Activated gamma-delta T cell treated with anti-CD3 and anti-CD28 coated beads, Interleukin-2, amount 50 U/mL, for 16 hours (primary cell): ENCODE measurements at regions not wholly inside any gene's neighbourhood (a gene's known extent, or its start where the extent isn't known, plus 50 kb on each side); places are given as distances from the start of the nearest gene placed in this dataset.

Source experiments
- DNase-seq: peaks from one replicate; pipeline ENCODE4 v3.0.0-alpha.2; 2020; ENCODE audit warnings: low read depth

DNA sequence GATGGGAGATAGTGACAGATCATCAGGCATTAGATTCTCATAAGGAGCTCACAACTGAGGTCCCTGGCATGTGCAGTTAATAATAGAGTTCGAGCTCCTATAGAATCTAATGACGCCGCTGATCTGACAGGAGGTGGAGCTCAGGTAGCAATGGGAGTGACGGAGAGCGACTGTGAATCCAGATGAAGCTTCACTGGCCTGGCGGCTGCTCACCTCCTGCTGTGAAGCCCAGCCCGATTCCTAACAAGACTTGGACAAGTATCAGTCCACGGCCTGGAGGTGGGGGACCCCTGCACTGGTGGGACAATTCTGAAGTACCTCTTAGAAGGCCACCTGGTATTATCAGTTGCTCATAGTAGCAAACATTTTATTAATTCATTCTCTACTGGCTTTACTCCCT is 377.9 kb upstream of the ITGA1 start:
- no peak for DNase-seq

DNA sequence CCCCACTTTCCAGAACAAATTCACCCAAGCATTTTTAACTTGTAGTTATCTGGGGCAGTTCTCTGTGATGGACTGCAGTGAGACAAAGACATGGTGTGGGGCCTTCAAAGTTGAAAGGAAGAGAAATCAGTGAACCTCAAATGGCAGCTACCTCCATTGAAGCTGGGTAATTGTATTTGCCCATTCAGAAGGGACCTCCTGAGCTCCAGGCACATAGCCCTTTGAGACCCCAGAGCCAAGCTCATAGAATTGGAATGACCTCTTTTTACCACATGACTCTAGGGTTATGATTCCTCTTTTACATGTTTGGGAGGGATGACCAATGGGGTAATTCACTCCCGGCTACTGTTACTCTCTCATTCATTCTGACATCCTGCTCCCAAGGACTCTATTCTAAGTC is 368.4 kb upstream of the ITGA1 start:
- no peak for DNase-seq

DNA sequence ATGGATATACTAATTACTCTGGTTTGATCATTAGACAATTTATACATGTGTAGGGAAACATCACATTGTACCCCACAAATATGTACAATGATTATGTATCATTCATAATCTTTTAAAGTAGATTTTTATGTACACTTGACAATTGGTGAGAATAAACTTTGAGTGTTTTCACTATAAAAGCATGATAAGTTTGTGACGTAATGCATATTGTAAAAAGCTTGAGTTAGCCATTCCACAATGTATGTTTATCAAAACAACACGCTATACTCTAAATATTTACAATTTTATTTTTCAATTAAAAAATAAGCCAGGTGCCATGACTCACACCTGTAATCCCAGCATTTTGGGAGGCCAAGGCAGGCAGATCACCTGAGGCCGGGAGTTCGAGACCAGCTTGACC is 360.1 kb upstream of the ITGA1 start:
- no peak for DNase-seq

DNA sequence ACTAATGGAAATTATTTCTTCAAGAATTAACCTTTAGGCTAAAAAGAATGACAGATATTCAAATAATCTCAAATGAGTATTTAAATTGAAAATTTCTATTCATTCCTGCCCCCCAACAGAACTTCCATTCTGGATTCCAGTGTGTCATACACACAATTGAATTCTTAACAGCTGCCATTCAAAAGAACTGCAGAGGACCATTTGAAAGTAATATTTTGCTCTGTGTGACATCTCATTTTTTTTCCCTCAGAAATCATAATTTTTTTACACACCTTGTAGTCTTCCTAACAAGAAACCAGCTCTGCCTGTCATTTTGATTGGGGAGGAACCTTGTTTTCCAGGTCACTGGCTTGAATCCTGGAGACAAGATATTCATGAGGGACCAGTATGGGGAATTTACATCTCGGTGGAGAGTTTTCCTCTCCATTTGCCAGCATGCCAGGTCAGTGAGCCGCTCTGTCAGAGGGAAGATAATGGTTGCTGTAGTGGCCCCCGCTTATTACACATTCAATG is 358.7 kb upstream of the ITGA1 start:
- no peak for DNase-seq

DNA sequence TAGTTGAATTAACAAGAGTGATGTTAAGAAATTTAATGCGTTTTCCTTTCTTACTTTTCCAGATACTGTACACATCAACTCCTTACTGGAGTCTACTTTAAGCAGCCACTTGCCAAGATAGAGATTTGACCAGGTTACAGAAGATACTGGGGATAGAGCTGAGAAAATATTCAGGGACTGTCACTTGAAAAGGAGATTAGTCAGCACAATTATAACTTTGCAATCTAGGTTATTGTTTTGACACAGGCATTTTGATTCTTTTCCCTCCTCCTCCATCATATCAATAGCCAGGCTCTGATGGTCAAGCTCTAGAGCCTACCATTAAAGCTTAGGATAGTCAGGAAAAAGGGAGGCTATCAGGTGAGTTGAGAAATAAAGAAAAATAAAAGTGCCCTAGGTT is 345.9 kb upstream of the ITGA1 start:
- DNase-seq = no peak

DNA sequence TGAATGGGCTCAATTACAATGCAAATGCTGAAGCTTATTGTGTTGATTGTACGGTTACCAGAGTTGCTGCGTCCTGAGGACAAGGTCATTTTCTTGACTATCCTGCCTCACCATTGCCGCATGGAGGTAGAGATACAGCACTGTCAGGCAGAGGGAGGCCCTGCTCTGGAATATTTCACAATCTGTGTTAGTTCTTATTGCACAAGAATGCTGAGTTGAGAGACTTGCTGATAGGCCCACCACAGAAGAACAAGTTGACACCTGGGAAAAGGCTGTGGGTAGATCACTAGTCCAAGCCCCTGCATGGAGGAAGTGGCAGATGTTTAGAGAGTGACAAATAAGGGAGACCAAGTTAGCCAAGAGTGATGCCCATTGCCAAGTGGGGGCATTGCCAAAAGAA is 344.5 kb upstream of the ITGA1 start:
- DNase-seq = no peak

DNA sequence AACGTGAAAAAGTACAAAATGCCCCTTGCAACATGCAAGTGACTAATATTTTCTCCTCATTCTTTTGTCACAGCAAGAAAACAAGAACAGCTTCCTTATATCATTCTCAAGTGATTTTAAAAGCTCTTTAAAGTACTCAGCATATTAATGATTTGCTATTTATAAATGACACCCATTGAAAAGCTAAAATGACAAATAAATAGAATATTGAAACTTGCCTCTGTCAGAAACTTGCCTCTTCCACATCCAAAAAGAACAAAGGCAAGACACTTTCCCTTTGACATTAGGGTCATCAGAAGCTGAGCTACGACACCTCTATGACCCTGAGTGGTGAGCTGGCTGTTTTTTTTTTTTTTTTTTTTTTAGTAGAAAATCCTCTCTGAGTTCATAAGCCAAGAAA is 339.6 kb upstream of the ITGA1 start:
- DNase-seq = no peak

DNA sequence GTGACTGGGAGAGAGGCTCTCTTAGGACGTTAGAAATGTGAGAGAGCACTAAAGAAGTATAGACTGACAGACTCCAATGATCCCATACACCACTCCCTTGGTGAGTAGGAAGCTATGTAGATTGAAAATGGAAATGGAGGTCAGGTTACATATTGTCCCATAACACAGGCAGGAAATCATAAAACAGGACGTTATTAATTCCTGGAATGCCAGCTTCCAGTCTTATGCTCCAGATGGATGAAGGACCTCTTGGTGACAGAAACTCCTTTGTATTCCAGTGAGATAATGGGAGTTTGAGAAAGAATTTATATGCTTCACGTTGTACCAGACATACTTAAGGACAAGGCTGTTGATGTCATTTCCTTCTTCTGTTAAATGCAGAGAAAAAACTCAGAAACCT is 338.2 kb upstream of the ITGA1 start:
- no peak for DNase-seq

DNA sequence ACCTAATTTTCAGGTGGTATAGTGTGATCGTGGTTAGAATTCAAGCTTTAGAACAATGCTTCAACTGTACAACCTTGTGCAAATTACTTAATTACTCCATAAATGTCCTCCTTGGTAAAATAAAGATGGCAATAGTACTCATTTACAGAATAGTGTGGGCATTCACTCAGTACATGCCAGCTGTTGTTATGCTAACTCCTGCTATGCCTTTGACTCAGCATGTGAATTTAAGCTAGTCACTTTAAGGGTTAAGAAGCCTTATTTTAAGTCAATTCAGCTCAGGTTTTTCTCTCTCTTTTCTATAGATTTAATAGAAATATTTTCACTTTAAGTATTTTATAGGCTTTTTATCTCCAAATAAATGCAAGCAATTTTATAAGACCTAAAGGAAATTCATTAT is 335.6 kb upstream of the ITGA1 start:
- no peak for DNase-seq

DNA sequence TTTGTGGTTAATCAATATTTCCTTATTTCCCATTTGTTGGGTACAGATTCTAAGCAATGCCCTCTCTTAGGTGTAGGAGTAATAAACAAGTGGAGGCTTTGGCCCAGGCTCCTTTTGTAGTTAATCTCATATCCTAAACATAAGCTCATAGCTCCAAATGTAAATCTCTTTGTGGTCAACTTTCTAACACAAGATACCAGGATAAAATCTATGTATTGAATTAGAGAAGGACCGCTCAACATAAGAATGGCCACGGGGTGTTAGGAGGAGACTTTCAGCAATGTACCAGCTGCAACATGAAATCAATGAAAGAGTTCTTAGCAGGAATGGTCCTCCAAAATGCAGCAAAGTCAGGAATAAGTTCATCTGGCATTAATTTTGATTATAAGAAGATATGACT is 334.5 kb upstream of the ITGA1 start:
- no peak for DNase-seq

DNA sequence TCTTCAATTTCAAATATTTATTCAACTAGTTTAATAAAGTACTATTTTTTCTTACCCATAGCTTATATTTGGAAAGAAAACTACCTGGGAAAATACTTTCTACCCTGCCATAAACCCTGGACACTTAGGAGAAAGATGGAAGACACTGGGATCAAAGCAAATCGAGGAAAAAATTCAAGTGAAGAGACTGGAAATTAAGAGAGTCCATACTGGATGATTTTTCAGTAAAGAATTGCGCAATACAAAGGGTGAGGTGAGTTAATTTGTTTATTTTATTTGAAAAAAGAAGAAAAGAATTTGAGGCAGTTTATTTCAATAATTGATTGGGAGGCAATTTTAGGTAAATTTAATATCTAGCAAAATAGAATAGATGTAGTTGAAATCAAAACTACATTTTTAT is 331.8 kb upstream of the ITGA1 start:
- DNase-seq = no peak

DNA sequence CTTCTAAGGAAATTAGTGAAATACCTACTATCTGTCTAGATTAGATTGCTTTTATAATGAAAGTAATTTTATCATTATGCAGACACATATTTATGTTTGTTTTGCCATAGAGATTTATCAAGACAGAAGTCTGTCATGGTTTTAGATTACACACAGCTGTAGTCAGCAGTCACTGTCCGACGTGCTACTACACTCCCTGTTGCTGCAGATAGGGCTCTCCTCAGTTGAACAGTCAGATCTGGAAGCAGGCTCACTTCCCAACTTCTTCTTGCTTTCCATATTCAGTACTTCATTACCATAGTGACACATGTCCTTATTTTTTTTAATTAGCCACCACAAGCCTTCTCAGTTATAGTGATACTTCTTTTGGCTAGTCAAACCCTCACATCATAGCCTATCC is 329.9 kb upstream of the ITGA1 start:
- no peak for DNase-seq

DNA sequence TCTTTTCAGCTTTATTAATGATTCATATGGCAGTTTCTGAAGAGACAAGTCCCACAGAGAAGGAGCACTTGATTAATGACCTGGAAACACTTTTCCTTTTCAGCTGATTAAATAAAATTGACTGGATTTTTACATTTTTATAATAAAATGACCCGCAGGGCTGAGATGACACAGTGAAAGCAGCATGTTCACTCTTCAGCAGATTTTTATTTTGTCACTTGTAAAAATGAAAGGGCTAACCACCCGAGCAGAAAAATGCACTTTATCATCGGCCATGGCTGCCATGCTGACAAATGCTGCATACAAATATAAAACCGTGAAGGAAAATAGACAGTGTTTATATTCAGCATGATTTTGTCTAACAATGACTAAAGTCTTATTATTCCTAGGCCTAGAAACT is 321.6 kb upstream of the ITGA1 start:
- no peak for DNase-seq

DNA sequence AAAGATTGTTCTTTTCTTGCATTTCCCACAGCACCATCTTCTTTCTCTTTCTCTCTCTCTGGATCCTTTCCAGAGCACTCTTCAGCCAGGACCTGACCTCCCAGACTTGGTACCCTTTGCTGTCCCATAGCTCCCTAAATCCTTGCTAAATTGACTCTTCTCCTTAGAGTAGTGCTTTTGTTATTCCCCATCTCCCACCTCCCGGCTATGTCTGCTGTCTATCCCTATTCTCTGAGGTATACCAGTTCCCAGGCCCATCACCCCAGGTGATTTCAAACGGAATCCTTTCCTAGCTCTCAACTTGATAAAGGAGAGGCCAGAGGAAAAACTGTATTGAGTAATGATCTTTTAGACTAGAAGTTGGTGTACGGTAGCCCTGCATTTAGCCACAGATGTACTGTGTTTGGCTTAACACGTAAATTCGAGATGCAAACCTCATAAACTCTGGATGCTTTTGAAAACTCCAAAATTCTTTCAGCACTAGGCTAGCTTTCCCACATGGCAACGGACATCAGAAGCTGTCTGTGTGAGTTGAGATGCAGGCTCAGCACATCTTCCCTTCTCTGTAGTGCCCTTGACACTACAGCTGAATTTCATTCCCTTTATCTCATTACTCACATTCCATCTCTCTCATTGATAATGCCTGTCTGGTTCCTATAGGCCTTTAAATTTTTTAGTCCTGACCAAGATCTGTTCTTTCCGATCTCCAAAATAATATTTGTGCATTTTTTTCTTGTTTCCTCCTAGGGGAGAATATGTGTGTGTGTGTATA is 320.8 kb upstream of the ITGA1 start:
- DNase-seq = no peak

DNA sequence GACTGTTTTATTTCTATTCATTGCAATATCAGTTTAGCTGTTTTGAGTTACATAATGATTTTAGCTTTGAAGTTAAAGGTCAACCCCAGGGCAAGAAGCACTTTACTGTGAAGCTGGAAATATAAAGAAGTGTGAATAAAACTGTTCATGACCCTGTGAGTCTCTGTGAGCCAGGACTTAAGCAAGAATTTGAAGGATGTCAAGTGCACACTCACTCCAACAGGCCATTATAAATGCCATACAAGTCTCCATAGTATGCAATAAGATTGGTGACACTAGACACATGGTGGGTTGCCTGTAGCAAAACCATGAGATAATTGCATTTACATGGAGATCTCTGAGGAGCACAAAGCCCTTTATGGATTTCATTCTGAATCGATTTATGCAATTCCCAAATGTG is 318.7 kb upstream of the ITGA1 start:
- no peak for DNase-seq

DNA sequence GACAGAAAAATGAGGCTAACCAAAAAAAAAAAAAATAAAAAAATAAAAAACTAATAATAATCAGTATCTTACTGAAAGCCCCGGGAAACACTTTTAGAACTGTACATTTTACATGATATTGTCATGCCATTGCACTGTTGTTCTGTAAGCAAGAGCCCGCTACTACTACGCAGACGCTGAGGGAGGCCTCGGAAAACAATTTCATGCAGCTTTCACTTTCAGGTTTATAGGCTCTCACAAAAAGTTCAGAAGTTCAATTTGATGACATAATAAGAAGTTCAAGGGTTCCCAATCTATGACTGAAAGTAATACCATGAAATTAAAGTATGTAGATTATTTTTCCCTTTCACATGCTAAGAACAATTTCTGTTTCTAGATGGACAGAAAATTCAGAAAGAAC is 318.3 kb upstream of the ITGA1 start:
- DNase-seq = no peak

DNA sequence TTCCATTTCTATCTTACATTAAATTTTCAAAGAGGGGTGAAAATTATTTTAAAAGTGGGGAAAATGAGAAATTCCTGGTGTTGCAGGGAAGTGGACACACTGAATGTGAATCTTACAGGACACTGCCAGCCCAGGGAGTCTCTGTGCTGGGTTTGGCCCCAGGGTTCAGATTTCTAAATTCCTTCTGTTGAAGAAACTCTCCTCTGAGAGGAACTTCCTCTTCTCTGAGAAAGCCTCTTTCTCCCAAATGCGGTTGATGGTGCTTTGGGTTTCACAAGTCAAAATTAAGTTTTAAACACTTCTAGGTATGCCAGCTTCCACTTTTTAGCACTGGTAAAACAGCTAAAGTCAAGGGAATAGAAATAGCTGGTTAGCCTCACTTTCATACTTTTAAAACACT is 317.9 kb upstream of the ITGA1 start:
- DNase-seq = no peak

DNA sequence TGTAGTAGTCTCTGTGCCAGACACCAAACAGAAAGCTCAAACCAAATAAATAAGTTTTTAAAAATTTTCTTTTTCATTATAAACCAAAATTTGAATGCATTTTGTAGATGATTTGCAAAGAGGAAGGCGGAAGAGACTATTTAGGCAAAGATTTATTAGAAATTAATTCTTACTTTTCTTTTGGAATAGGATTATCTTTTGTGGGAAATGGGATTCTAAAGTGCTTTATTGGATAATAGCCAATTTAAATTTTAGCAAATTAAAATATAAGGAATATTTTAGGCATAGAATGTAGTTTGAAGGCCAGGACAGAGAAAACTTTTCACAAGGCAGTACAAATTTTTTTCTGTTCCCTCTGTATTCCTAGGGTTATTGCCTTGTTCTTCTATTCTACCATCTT is 311.4 kb upstream of the ITGA1 start:
- no peak for DNase-seq

DNA sequence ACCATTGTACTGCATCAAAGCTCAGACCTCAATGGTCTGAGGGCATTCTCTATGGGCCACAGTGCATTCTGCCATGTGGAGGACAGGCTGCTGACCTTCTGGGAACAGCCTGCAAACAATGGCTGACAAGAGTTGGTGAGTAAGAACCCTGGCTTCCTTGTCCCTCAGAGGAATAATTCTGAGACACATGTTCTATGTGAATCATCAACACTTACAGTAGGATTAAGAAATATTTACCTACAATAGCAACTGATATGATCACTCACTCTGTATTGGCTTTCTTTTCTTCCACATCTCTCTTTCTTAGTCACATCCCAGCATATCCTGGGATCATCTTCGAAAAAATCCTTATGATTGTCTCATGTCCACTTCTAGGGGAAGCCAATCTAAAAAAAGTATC is 306.5 kb upstream of the ITGA1 start:
- no peak for DNase-seq

DNA sequence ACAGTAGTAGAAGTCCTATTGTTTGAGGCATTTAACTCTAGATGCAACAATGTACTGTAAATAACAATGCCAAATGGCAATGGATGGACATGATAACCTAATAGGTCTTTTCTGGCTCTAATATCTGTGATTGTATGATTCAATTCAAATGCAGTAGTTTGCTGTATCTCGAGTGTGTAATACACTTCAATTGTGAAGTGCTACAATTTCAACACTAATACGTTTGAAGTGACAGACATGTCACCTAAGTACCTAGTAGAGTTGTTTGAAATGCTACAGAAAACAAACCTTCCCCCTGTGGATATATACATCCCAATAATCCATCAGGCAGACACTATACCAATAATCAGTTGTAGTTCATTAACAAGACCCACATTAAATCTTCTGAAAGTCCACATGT is 305.9 kb upstream of the ITGA1 start:
- no peak for DNase-seq

DNA sequence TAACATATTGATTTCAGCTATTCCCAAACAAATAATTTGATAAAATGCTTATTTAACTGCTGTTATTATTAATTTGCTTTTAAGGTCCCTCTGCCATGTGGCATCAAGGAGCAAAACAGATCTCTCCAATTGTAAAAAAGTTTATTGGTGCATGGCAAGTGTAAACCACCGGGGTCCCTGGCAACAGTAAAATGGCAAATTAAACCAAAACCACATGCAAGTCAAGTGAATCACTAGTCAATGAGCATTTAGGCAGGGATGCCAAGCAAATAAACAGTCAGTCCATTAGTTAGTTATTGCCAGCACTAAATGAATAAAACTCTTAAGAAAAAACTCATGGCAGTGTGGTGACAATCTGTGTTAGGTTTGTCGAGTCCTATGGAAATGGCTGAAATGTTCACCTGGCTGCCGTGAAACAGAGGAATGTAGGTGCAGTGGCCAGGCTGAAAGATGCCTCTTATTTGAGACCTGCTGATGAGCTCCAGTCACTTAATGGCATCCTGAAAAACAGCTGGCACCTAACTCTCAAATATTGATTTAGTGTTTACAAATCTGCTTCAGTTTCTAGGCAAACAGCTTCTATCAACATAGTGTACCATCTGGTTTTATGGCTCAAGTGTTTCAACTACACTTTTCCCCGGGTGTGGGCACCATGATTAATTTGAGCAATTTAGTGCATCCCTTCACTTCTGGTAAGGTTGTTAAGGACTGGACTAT is 296.5 kb upstream of the ITGA1 start:
- DNase-seq = no peak

DNA sequence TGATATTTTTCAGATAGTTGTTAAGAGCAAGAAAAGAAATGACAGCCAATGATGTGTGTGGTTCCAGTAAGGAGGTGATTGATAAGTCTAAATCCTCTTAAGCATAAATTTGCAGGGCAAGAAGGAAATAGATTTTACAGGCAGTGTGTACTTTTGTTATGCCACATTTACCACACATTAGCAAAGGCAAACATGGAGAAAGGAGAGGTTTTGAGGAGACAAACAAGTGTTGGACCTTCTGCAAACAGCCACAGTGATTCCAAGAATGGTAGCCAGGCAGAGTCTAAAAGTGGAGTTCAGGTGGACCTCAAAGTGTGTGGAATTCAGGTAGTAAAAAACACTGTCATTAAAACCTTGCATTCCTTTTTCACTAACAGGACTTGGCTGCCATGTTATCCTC is 295.9 kb upstream of the ITGA1 start:
- DNase-seq = no peak

DNA sequence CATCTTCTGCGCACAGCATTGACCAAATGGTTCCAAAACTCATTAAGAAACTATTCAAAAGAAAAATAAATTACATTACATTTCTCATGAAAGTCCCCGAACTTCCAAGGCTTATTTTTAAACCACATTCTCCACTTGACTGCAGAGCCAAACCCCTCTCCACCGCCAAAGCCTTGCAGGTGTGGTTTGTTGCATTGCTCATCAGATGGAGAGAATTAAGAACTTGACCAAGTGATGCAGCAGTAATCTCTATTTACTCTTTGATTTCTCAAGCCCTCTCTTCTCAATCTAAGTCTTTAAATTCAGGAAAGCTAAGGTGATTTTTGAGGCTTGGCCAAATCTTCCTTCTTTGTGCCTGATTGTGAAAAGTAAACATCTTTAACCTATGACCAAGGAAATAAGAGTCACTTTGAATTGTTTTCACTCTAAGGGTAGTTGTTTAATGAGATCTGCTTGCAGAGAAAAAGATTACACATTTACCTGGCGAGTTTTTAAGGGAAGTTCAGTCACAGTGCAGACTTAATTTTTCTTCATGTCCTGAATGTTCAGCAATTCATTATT is 290.5 kb upstream of the ITGA1 start:
- no peak for DNase-seq

DNA sequence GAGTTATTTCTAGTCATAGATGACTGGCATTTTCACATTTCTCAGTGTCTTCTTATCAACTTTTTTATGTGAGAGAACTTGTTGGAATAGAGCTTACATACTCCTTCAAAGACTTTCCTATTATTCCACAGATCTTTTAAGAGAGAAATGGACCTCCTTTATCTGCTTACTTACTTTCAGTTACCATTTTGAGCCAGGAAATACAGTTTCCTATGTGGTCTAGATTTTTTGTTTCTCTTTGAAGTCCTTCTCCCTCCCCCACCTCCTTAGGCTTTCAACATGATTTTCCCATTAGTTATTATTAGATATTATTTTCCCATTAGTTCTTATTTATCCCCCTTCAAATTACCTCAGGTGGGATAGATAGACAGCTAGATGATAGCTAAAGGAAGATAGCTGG is 289.1 kb upstream of the ITGA1 start:
- no peak for DNase-seq
